Duodenal mucosa (tissue), 2 donors: ENCODE measurements at regions not wholly inside any gene's neighbourhood (a gene's known extent, or its start where the extent isn't known, plus 50 kb on each side); places are given as distances from the start of the nearest gene placed in this dataset.

Source experiments
- H3K27ac ChIP-seq: one replicate; pipeline ENCODE4 v1.7.0; 2013; ENCODE audit warnings: low read depth, low read length
- H3K27me3 ChIP-seq, 2 donors: one replicate each; pipeline ENCODE4 v1.7.0; 2013; ENCODE audit warnings: low read length in 2 of 2, control low read depth in 1 of 2; ENCODE audit not compliant: insufficient read depth in 2 of 2, control insufficient read depth in 1 of 2
- H3K36me3 ChIP-seq, 2 donors: one replicate each; pipeline ENCODE4 v1.7.0; 2013; ENCODE audit warnings: low read length in 2 of 2, control low read depth in 1 of 2; ENCODE audit not compliant: insufficient read depth in 2 of 2, control insufficient read depth in 1 of 2
- H3K4me1 ChIP-seq, 2 donors: one replicate each; pipeline ENCODE4 v1.7.0; 2013; ENCODE audit warnings: low read length in 2 of 2, control low read depth in 1 of 2; ENCODE audit not compliant: insufficient read depth in 2 of 2, control insufficient read depth in 1 of 2
- H3K4me3 ChIP-seq, 2 donors: one replicate each; pipeline ENCODE4 v1.7.0; 2013; ENCODE audit warnings: low read length in 2 of 2, low read depth in 1 of 2
- H3K9ac ChIP-seq, 2 donors: one replicate each; pipeline ENCODE4 v1.7.0; 2013; ENCODE audit warnings: low read length in 2 of 2, low read depth in 1 of 2
- H3K9me3 ChIP-seq, 2 donors: one replicate each; pipeline ENCODE4 v1.7.0; 2013; ENCODE audit warnings: low read length in 2 of 2, control low read depth in 1 of 2; ENCODE audit not compliant: control insufficient read depth in 1 of 2

GRCh38 chr20:22346716-22347115 lies 237.7 kb downstream of the FOXA2 start:
- Histone ChIP-seq H3K27me3 (no peaks in the 10 kb centered on the region), H3K9ac (no peak overlapping the region), H3K9me3 (no peaks in the 10 kb centered on the region), H3K36me3 (no peaks in the 10 kb centered on the region), H3K4me1 (no peaks in the 10 kb centered on the region), H3K4me3 (no peak overlapping the region), H3K27ac (no peak overlapping the region)

GRCh38 chr20:22343612-22344011 lies 240.8 kb downstream of the FOXA2 start:
- Histone ChIP-seq H3K27me3 (no peaks in the 10 kb centered on the region), H3K36me3 (no peaks in the 10 kb centered on the region), H3K4me3 (no peak overlapping the region), H3K27ac (no peak overlapping the region), H3K9me3 (no peaks in the 10 kb centered on the region), H3K4me1 (no peaks in the 10 kb centered on the region), H3K9ac (no peak overlapping the region)

GRCh38 chr20:22342410-22342809 lies 242.0 kb downstream of the FOXA2 start:
- no peaks in the 10 kb centered on the region for H3K27me3 ChIP-seq
- no peak overlapping the region for H3K9ac ChIP-seq
- H3K27ac ChIP-seq = no peak overlapping the region
- H3K36me3 ChIP-seq = no peaks in the 10 kb centered on the region
- H3K4me3 ChIP-seq = no peak overlapping the region
- H3K4me1 ChIP-seq = no peaks in the 10 kb centered on the region
- no peaks in the 10 kb centered on the region for H3K9me3 ChIP-seq

- Histone ChIP-seq H3K27me3 (no peaks in the 10 kb centered on the region), H3K36me3 (no peaks in the 10 kb centered on the region), H3K4me3 (no peak overlapping the region), H3K4me1 (no peaks in the 10 kb centered on the region), H3K9ac (no peak overlapping the region), H3K9me3 (no peaks in the 10 kb centered on the region), H3K27ac (no peak overlapping the region)
Measured at GRCh38 chr20:22341508-22341907, 242.9 kb downstream of the FOXA2 start.

- no peaks in the 10 kb centered on the region for H3K36me3 ChIP-seq
- no peaks in the 10 kb centered on the region for H3K4me1 ChIP-seq
- H3K4me3 ChIP-seq = no peak overlapping the region
- H3K9ac ChIP-seq = no peak overlapping the region
- no peak overlapping the region for H3K27ac ChIP-seq
- no peaks in the 10 kb centered on the region for H3K9me3 ChIP-seq
- H3K27me3 ChIP-seq = no peaks in the 10 kb centered on the region
Measured at GRCh38 chr20:22339946-22340345, 244.4 kb downstream of the FOXA2 start.

- H3K36me3 ChIP-seq = no peaks in the 10 kb centered on the region
- H3K27me3 ChIP-seq = no peaks in the 10 kb centered on the region
- H3K9ac ChIP-seq = no peak overlapping the region
- H3K27ac ChIP-seq = no peak overlapping the region
- no peaks in the 10 kb centered on the region for H3K9me3 ChIP-seq
- H3K4me3 ChIP-seq = no peak overlapping the region
- H3K4me1 ChIP-seq = no peaks in the 10 kb centered on the region
Measured at GRCh38 chr20:22339091-22339881, 245.1 kb downstream of the FOXA2 start.

GRCh38 chr20:22338140-22338708 lies 246.1 kb downstream of the FOXA2 start:
- no peaks in the 10 kb centered on the region for H3K36me3 ChIP-seq
- peaks cover 0 to 3% of the 10 kb centered on the region in 2 donors for H3K27me3 ChIP-seq
- H3K9me3 ChIP-seq = no peaks in the 10 kb centered on the region
- no peak overlapping the region for H3K27ac ChIP-seq
- no peaks in the 10 kb centered on the region for H3K4me1 ChIP-seq
- H3K4me3 ChIP-seq = no peak overlapping the region
- no peak overlapping the region for H3K9ac ChIP-seq

- Histone ChIP-seq H3K9me3 (no peaks in the 10 kb centered on the region), H3K4me3 (no peak overlapping the region), H3K27ac (no peak overlapping the region), H3K27me3 (peaks cover 0 to 6% of the 10 kb centered on the region in 2 donors), H3K4me1 (no peaks in the 10 kb centered on the region), H3K9ac (no peak overlapping the region), H3K36me3 (no peaks in the 10 kb centered on the region)
Measured at GRCh38 chr20:22335210-22335609, 249.2 kb downstream of the FOXA2 start.

GRCh38 chr20:22333885-22334545 lies 250.4 kb downstream of the FOXA2 start:
- no peaks in the 10 kb centered on the region for H3K36me3 ChIP-seq
- H3K27me3 ChIP-seq = peaks cover 0 to 6% of the 10 kb centered on the region in 2 donors
- no peaks in the 10 kb centered on the region for H3K9me3 ChIP-seq
- H3K9ac ChIP-seq = no peak overlapping the region
- H3K27ac ChIP-seq = no peak overlapping the region
- H3K4me3 ChIP-seq = no peak overlapping the region
- H3K4me1 ChIP-seq = no peaks in the 10 kb centered on the region

GRCh38 chr20:22324505-22324904 lies 259.9 kb downstream of the FOXA2 start:
- H3K9me3 ChIP-seq = no peaks in the 10 kb centered on the region
- H3K9ac ChIP-seq = no peak overlapping the region
- H3K4me3 ChIP-seq = no peak overlapping the region
- no peaks in the 10 kb centered on the region for H3K4me1 ChIP-seq
- H3K36me3 ChIP-seq = no peaks in the 10 kb centered on the region
- H3K27me3 ChIP-seq = no peaks in the 10 kb centered on the region
- H3K27ac ChIP-seq = no peak overlapping the region
